HG03097 (cell line): ENCODE measurements at regions not wholly inside any gene's neighbourhood (a gene's known extent, or its start where the extent isn't known, plus 50 kb on each side); places are given as distances from the start of the nearest gene placed in this dataset.
"Not testable (repeated sequence)": the region's sequence is repeated elsewhere in the genome, so short reads cannot be mapped to it uniquely, and the experiment has no call there.

Source experiments
- ATAC-seq: cut with Tn5 transposase; IDR thresholded peaks from one replicate; pipeline ENCODE4 v1.9.1; 2021; ENCODE audit not compliant: unreplicated experiment, low FRiP score

- ATAC-seq: no peak
Measured at GRCh38 chr1:166384948-166385347, 218.1 kb upstream of the FAM78B start.

DNA sequence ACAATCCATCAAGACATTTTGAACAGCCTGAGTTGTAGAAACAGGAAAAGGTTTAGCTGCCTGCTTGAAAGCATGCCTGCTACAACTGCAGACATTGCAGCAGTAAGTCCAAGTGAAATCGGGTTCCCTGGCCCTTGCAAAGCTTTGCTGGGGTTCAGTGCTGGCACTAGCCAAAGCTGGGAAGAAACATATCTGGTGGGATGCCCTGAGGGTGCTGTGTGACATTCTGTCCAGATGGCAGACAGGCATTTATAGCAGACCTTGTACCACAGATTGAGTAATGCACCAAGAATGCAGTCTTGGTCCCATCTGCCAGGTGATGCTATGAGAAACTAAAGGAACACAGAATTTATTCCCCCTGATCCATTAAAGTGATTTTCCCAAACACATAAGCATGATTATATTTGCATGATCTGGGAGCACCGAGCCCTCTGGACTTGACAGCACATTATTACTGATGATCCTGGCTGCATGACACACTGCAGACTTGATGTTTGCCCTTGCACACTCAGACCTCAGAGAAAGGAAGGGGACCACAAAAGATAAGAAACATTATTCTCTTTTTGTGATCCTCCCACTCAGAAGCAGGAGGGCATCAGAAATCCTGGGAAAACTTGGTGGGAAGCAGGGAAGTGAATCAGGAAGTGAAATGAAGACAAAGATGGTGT, 223.7 kb upstream of the FAM78B start:
- no peak for ATAC-seq

DNA sequence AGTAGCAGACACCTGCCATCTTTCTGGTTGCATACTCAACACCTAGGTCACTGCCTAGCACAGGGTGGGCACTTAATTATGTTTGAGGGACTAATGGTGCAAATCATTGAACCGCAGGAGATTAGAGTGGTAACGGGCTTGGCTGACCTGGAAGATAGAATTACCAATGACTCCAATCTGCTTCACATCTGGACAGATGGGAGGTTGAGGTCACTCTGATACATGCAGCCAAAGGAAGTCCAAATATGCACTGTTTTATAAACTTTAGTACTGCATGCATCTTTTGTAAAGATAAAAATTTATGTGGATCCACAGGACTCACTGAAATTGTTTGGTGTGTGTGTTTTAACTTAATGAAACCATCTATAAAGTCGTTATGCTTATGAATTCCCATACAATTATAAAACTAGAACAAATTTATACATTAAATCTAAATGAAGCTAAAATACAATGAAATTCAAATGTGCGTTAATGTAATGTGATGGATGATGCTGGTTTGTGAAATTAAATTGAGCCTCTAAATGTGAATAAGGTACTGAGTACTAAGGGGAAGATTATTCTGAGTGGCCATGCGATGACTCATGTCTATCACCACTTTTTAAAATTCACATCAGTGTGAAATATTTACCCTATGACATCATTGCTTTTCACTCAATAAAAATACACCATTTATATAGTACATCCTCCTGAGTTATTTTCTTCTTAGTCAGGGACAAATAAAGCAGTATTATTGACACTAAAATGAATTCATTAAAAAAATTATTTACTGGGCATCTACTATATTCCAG, 224.7 kb upstream of the FAM78B start:
- ATAC-seq: no peak

GRCh38 chr1:166395729-166396128, 228.9 kb upstream of the FAM78B start:
- no peak for ATAC-seq

GRCh38 chr1:166409253-166410082, 242.7 kb upstream of the FAM78B start:
- not testable (repeated sequence) for ATAC-seq

DNA sequence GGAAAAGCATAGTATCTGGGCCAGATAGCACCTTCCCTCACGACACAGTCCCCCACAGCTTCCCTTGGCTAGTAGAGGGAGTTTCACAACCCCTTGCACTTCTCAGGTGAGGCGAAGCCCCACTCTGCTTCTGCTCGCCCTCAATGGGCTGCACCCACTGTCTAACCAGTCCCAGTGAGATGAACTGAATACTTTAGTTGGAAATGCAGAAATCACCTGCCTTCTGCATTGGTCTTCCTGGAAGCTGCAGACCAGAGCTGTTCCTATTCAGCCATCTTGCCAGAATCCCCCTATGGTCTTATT, 243.2 kb upstream of the FAM78B start:
- no peak for ATAC-seq

DNA sequence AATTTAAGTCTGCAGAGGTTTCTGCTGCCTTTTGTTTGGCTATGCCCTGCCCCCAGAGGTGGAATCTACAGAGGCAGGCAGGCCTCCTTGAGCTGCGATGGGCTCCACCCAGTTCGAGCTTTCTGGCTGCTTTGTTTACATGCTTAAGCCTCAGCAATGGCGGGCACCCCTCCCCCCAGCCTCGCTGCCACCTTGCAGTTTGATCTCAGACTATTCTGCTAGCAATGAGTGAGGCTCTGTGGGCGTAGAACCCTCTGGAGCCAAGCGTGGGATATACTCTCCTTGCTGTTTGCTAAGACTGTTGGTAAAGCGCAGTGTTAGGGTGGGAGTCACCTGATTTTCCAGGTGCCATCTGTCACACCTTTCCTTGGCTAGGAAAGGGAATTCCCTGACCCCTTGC, 250.0 kb upstream of the FAM78B start:
- ATAC-seq: not testable (repeated sequence)

DNA sequence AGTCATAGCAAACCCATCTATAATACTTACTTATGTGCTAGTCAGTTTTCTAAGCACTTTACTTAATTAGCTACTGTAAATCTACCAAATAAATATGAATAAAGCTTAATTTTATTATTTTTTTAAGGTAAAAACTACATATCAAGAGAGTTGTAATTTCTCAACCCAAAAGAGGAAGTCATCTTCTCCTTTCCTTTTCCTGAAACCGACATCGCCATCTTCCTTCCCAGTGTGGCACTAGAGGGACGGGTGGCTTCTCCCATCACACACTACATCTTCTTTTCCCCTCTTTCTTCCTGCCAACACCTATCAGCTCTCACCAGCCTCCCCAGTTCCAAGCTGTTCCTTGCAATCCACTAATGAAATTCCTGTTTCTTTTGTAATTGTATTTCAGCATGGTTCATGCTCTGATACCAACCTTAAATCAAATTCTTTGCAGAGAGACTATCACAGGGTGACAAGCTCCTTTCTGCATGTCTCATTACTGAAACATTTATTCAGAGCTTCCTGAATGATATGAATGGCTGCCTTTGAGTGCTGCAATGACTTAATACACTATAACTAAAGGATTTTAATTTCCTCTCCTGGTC, 251.6 kb upstream of the FAM78B start:
- no peak for ATAC-seq

- not testable (repeated sequence) for ATAC-seq
Measured at GRCh38 chr1:166422586-166422985, 255.8 kb upstream of the FAM78B start.

GRCh38 chr1:166432655-166433054, 265.9 kb upstream of the FAM78B start:
- no peak for ATAC-seq

DNA sequence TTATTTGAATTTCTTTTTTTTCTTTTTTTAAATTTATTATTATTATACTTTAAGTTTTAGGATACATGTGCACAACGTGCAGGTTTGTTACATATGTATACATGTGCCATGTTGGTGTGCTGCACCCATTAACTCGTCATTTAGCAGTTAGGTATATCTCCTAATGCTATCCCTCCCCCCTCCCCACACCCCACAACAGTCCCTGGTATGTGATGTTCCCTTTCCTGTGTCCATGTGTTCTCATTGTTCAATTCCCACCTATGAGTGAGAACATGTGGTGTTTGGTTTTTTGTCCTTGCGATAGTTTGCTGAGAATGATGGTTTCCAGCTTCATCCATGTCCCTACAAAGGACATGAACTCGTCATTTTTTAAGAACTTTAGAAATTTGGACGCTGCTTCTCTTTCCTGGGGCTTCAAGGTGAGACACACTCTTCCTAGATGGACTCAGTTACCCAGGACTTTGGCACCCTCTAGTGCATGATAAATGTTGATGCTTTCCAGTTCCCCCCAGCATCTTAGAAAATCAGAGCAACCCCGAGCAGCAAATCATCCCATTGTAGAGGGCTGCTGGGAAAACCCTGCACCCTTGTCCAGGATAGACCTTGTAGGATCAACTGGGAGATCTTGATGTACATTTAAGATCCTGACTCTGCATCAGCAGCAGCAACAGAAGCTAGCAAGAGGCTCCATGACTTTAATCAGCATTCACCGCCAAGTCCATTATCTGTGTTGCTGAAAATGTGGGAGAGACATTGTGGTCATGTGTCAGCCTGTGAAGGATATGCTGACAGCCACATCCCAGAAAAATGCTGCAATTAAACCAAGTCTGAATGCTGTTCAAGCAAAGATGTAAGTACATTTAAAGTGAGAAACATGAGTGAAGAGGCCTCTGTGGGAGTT, 266.9 kb upstream of the FAM78B start:
- not testable (repeated sequence) for ATAC-seq

- ATAC-seq: no peak
Measured at GRCh38 chr1:166457700-166458099, 290.9 kb upstream of the FAM78B start.

GRCh38 chr1:166464333-166464732, 297.5 kb upstream of the FAM78B start:
- ATAC-seq: no peak

- no peak for ATAC-seq
Measured at GRCh38 chr1:166470014-166470413, 303.2 kb upstream of the FAM78B start.

DNA sequence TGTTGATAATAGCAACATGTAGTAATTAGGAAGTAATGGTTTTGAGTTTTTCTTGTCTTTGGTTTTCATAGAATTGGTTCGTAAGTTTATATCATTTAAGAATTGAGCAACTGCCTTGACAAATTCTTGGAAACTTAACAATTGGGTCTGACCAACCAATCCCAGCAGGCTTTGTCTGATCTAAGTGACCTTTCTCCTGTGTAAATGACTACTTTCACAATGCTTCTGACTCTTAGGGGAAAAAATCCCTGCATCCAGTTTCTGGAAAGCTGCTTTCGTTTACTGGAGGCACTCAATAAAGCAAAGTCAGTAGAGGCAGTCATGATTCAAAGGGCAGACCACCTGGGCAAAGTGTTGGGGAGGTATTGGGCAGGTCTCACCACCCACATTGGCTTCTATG, 303.6 kb upstream of the FAM78B start:
- no peak for ATAC-seq

DNA sequence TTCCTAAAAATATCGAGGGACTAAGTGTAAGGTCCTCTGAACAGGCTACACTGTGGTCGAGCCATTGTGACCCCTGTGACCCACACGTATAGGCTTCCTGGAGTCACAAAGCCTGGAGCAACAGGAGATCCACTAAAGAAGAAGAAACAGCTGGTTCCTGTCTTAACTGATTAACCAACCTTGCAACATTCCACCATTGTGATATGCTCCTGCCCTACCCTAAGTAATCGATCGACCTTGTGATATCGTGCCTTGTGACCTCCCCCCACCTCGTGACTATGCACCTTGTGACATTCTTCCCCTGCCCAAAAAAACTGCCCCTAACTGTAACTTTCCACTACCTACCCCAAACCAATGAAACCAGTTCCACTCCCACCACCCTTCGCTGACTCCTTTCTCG, 304.6 kb upstream of the FAM78B start:
- no peak for ATAC-seq

DNA sequence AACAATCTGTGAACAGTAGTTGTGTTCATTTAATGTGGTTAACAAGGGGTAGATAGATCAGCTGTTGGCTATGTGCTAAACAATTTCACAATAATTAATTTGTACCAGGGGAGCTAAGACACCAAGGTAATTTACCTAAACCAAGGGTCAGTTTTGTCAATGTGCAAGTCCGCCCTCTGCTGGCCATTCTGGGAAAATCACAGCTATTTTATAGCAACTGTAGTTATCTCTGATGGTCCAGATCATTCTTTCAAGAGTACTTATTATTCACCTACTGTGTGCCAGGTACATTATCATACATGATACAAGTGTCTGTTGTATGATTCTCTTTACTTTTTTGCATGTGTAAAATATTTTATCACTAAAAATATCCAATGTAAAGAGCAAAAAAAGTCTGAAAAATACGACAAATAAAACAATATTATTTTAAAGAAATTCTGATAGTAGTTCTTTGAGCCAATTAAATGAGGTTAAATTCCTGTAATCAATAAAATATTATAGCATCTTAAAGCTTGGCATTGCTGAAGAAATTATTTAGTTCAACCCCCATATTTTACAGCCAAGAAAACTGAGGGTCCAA, 312.3 kb upstream of the FAM78B start:
- ATAC-seq: no peak

- ATAC-seq: no peak
Measured at GRCh38 chr1:166484471-166484870, 317.7 kb upstream of the FAM78B start.

DNA sequence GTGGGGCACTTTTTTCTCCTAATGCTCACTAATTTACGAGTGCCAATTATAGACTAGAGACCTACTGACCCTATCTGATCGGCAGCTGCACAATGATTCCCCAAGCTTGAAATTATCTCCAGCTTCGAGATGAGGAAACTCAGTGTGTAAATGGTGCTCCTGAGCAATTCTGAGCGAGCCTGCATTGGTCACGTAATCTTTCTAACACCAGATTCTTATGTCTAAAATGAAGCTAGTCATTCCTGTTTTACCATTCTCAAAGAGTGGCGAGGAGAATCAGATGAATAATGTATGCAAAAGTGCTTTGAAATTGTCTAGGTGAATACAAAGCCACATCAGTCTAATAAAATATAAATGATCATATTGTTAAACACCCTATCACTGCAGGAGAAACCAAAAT, 318.1 kb upstream of the FAM78B start:
- ATAC-seq: no peak

- ATAC-seq: no peak
Measured at GRCh38 chr1:166485620-166486019, 318.8 kb upstream of the FAM78B start.
